ENCODE measurements at regions not wholly inside any gene's neighbourhood (a gene's known extent, or its start where the extent isn't known, plus 50 kb on each side); places are given as distances from the start of the nearest gene placed in this dataset.
"Not testable (repeated sequence)": the region's sequence is repeated elsewhere in the genome, so short reads cannot be mapped to it uniquely, and the experiment has no call there.

GRCh38 chr5:158200619-158201018, 341.7 kb upstream of the CLINT1 start:
- peaks cover 0 to 89% (median 57%) of the 10 kb centered on the region in 11 experiments; a peak in 16 of 22 replicates for H3K36me3 ChIP-seq
- H4K20me1 ChIP-seq: no peaks in the 10 kb centered on the region
- H3K4me3 ChIP-seq: peak overlapping the region in 1 of 10 experiments; percentile 55; a peak in 1 of 20 replicates
- peak overlapping the region in 2 of 11 experiments; percentile 2 to 27; a peak in 1 of 22 replicates for H3K27ac ChIP-seq
- H3K4me1 ChIP-seq: peaks cover 12 to 67% (median 36%) of the 10 kb centered on the region in 10 experiments
- H3K9me3 ChIP-seq (replicated peaks in 1 of 11): peaks cover 7 to 91% (median 81%) of the 10 kb centered on the region in 11 experiments; a peak in 20 of 22 replicates
- no peaks in the 10 kb centered on the region for H3K27me3 ChIP-seq
- H3K9ac ChIP-seq: no peak overlapping the region
- no peak for TF ChIP-seq Cebpa-rat (IDR thresholded peaks at IDR 0.05)
- peak overlapping the region in 2 of 11 experiments; percentile 80 to 92; a peak in 3 of 22 replicates for H3K4me2 ChIP-seq

- Histone ChIP-seq H3K9ac (peak overlapping the region in 4 of 11 experiments; percentile 27 to 87 (median 86); a peak in 8 of 22 replicates), H3K27me3 (no peaks in the 10 kb centered on the region), H4K20me1 (no peaks in the 10 kb centered on the region), H3K9me3 (replicated peaks in 1 of 11) (peaks cover 5 to 72% (median 61%) of the 10 kb centered on the region in 11 experiments; a peak in 18 of 22 replicates), H3K4me1 (peaks cover 26 to 87% (median 56%) of the 10 kb centered on the region in 10 experiments), H3K4me3 (peak overlapping the region in 3 of 10 experiments; percentile 50 to 57 (median 55); a peak in 5 of 20 replicates), H3K36me3 (peaks cover 0 to 69% (median 38%) of the 10 kb centered on the region in 11 experiments; a peak in 16 of 22 replicates), H3K27ac (peak overlapping the region in 6 of 11 experiments; percentile 20 to 97 (median 92); a peak in 10 of 22 replicates), H3K4me2 (peak overlapping the region in 10 of 11 experiments; percentile 13 to 92 (median 84); a peak in 18 of 22 replicates)
- no peak for TF ChIP-seq Cebpa-rat (IDR thresholded peaks at IDR 0.05)
Observed at GRCh38 chr5:158198636-158199035, 339.7 kb upstream of the CLINT1 start.

- Histone ChIP-seq H3K27ac (peak overlapping the region in 9 of 11 experiments; percentile 29 to 97 (median 87); a peak in 18 of 22 replicates), H3K9ac (peak overlapping the region in 10 of 11 experiments; percentile 16 to 87 (median 70); a peak in 18 of 22 replicates), H3K36me3 (peaks cover 0 to 68% (median 30%) of the 10 kb centered on the region in 11 experiments; a peak in 16 of 22 replicates), H3K4me2 (peak overlapping the region; percentile 68 to 92 (median 83)), H3K4me3 (peak overlapping the region in 8 of 10 experiments; percentile 7 to 57 (median 45); a peak in 14 of 20 replicates), H3K27me3 (no peaks in the 10 kb centered on the region), H3K4me1 (peaks cover 26 to 72% (median 59%) of the 10 kb centered on the region in 10 experiments), H4K20me1 (no peaks in the 10 kb centered on the region), H3K9me3 (replicated peaks in 1 of 11) (peaks cover 32 to 72% (median 61%) of the 10 kb centered on the region in 11 experiments)
- no peak for TF ChIP-seq Cebpa-rat (IDR thresholded peaks at IDR 0.05)
Observed at GRCh38 chr5:158195416-158196210, 336.7 kb upstream of the CLINT1 start.

- H3K36me3 ChIP-seq: peaks cover 0 to 66% (median 23%) of the 10 kb centered on the region in 11 experiments; a peak in 14 of 22 replicates
- peak overlapping the region in 9 of 11 experiments; percentile 4 to 87 (median 71); a peak in 17 of 22 replicates for H3K9ac ChIP-seq
- no peaks in the 10 kb centered on the region for H3K27me3 ChIP-seq
- H3K4me3 ChIP-seq: peak overlapping the region in 6 of 10 experiments; percentile 25 to 49 (median 44); a peak in 10 of 20 replicates
- H3K4me1 ChIP-seq: peaks cover 26 to 63% (median 59%) of the 10 kb centered on the region in 10 experiments
- peak in 4 of 11 experiments; percentile 62 to 87 (median 76); a peak in 8 of 22 replicates for TF ChIP-seq Cebpa-rat (IDR thresholded peaks at IDR 0.05)
- H4K20me1 ChIP-seq: no peaks in the 10 kb centered on the region
- H3K9me3 ChIP-seq (replicated peaks in 1 of 11): peaks cover 37 to 72% (median 62%) of the 10 kb centered on the region in 11 experiments
- peak overlapping the region in 10 of 11 experiments; percentile 1 to 97 (median 82); a peak in 18 of 22 replicates for H3K27ac ChIP-seq
- peak overlapping the region; percentile 63 to 92 (median 83) for H3K4me2 ChIP-seq
Observed at GRCh38 chr5:158194561-158194976, 335.6 kb upstream of the CLINT1 start.

GRCh38 chr5:158193395-158193794, 334.4 kb upstream of the CLINT1 start:
- Histone ChIP-seq H3K9ac (peak overlapping the region in 6 of 11 experiments; percentile 66 to 87 (median 82); a peak in 9 of 22 replicates), H3K4me1 (peaks cover 26 to 52% (median 48%) of the 10 kb centered on the region in 10 experiments), H3K36me3 (peaks cover 0 to 68% (median 23%) of the 10 kb centered on the region in 11 experiments; a peak in 14 of 22 replicates), H3K4me3 (peak overlapping the region in 3 of 10 experiments; percentile 19 to 25 (median 22); a peak in 5 of 20 replicates), H3K27ac (peak overlapping the region in 7 of 11 experiments; percentile 72 to 97 (median 92); a peak in 13 of 22 replicates), H3K9me3 (replicated peaks in 1 of 11) (peaks cover 43 to 72% (median 63%) of the 10 kb centered on the region in 11 experiments), H3K4me2 (peak overlapping the region in 7 of 11 experiments; percentile 80 to 92 (median 85); a peak in 13 of 22 replicates)
- H3K27me3 ChIP-seq, H4K20me1 ChIP-seq: not testable (repeated sequence)

- Histone ChIP-seq H3K4me2 (peak overlapping the region in 6 of 11 experiments; percentile 81 to 98 (median 94); a peak in 10 of 22 replicates), H3K9ac (no peak overlapping the region), H3K4me3 (0 out of 20 replicates have a peak overlapping the region, but pooled peaks of 1 of the 10 experiments have one; percentile 12), H3K27ac (peak overlapping the region in 1 of 11 experiments; percentile 9; a peak in 1 of 22 replicates), H3K36me3 (peaks cover 0 to 34% (median 26%) of the 10 kb centered on the region in 11 experiments; a peak in 15 of 22 replicates), H3K27me3 (no peaks in the 10 kb centered on the region), H3K4me1 (peaks cover 19 to 54% (median 49%) of the 10 kb centered on the region in 10 experiments), H4K20me1 (no peaks in the 10 kb centered on the region), H3K9me3 (replicated peaks in 1 of 11) (peaks cover 10 to 49% (median 31%) of the 10 kb centered on the region in 11 experiments)
- no peak for TF ChIP-seq Cebpa-rat (IDR thresholded peaks at IDR 0.05)
Observed at GRCh38 chr5:158180407-158180806, 321.5 kb upstream of the CLINT1 start.

- H3K9ac ChIP-seq: peak overlapping the region in 4 of 11 experiments; percentile 9 to 86 (median 84); a peak in 5 of 22 replicates
- peaks cover 10 to 43% (median 30%) of the 10 kb centered on the region in 11 experiments for H3K9me3 ChIP-seq (replicated peaks in 1 of 11)
- H3K4me2 ChIP-seq: peak overlapping the region in 9 of 11 experiments; percentile 78 to 98 (median 92); a peak in 17 of 22 replicates
- H3K27me3 ChIP-seq: no peaks in the 10 kb centered on the region
- H3K36me3 ChIP-seq: peaks cover 0 to 35% (median 26%) of the 10 kb centered on the region in 11 experiments; a peak in 15 of 22 replicates
- H3K4me3 ChIP-seq: peak overlapping the region in 1 of 10 experiments; percentile 27; a peak in 1 of 20 replicates
- peaks cover 21 to 65% (median 58%) of the 10 kb centered on the region in 10 experiments for H3K4me1 ChIP-seq
- H4K20me1 ChIP-seq: no peaks in the 10 kb centered on the region
- H3K27ac ChIP-seq: peak overlapping the region in 6 of 11 experiments; percentile 68 to 84 (median 81); a peak in 10 of 22 replicates
- TF ChIP-seq Cebpa-rat (IDR thresholded peaks at IDR 0.05): no peak
Observed at GRCh38 chr5:158179271-158179670, 320.3 kb upstream of the CLINT1 start.

GRCh38 chr5:158178535-158178934, 319.6 kb upstream of the CLINT1 start:
- no peak for TF ChIP-seq Cebpa-rat (IDR thresholded peaks at IDR 0.05)

More at GRCh38 chr5:158178535-158178934, 319.6 kb upstream of the CLINT1 start:
- Histone ChIP-seq H3K4me1 (peaks cover 21 to 72% (median 62%) of the 10 kb centered on the region in 10 experiments), H3K36me3 (peaks cover 0 to 43% (median 30%) of the 10 kb centered on the region in 11 experiments; a peak in 16 of 22 replicates), H4K20me1 (no peaks in the 10 kb centered on the region), H3K9ac (peak overlapping the region in 7 of 11 experiments; percentile 0 to 86 (median 77); a peak in 11 of 22 replicates), H3K27me3 (no peaks in the 10 kb centered on the region), H3K9me3 (replicated peaks in 1 of 11) (peaks cover 10 to 49% (median 36%) of the 10 kb centered on the region in 11 experiments), H3K27ac (peak overlapping the region in 6 of 11 experiments; percentile 68 to 84 (median 81); a peak in 13 of 22 replicates), H3K4me2 (peak overlapping the region in 10 of 11 experiments; percentile 31 to 98 (median 88); a peak in 20 of 22 replicates), H3K4me3 (peak overlapping the region in 2 of 10 experiments; percentile 68 to 71; a peak in 3 of 20 replicates)
